ENCODE measurements at regions not wholly inside any gene's neighbourhood (a gene's known extent, or its start where the extent isn't known, plus 50 kb on each side); places are given as distances from the start of the nearest gene placed in this dataset.

DNA sequence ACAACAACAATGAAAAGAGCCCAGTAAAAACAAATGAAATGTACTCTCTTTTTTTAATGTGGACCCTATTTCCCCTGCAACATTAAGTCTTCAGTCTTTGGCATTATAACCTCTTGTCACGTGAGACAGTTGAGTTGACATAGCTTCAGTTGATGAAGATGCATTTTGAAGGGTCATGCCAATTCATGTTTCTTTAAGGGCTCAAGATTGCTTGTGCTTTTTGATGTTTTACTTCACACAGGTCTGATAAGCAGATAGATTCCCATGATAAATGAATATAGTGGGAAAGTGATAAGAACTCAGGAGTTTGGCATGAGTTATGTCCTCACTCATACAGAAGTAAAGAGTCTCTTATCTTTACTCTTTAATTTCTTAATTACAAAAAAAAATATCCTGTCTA lies 229.4 kb downstream of the SNCAIP start:
- BruUV-seq (replicated peaks): no TSS peak
- Histone ChIP-seq H3K4me2 (ENCODE audit: insufficient read depth, low read length) (no peak overlapping the region), H3K79me2 (ENCODE audit: control insufficient read depth, insufficient read depth, low read length) (no peaks in the 10 kb centered on the region), H3K4me1 (replicated peaks in 1 of 2; ENCODE audit: control insufficient read depth in 2 of 2, insufficient read depth in 2 of 2, low read length in 2 of 2) (no peaks in the 10 kb centered on the region), H3K9ac (ENCODE audit: insufficient read depth in 1 of 2, low read depth in 2 of 2, low read length in 2 of 2) (no peak overlapping the region), H4K20me1 (replicated peaks; ENCODE audit: control insufficient read depth, insufficient read depth, low read length) (no peaks in the 10 kb centered on the region), H3K27ac (ENCODE audit: extremely low read depth, low read depth, low read length) (no peak overlapping the region), H3K27me3 (ENCODE audit: control insufficient read depth in 2 of 2, insufficient read depth in 2 of 2, low read length in 2 of 2) (no peaks in the 10 kb centered on the region), H3K9me1 (ENCODE audit: control insufficient read depth, insufficient read depth, low read length) (no peaks in the 10 kb centered on the region), H3K36me3 (ENCODE audit: control insufficient read depth, insufficient read depth, low read length) (no peaks in the 10 kb centered on the region), H2AFZ (ENCODE audit: low read depth, low read length) (no peak overlapping the region), H3K4me3 (no peak overlapping the region), H3K9me3 (replicated peaks; ENCODE audit: control insufficient read depth, insufficient read depth, low read depth, low read length) (no peaks in the 10 kb centered on the region)
- in situ Hi-C loops (cut with MboI): no loop called here
- FAIRE-seq: no peak
- no peak for DNase-seq (ENCODE audit: extremely low read depth in 1 of 4, low spot score in 3 of 4)
- no peak for ATAC-seq
- intact Hi-C loops (cut with micrococcal nuclease): no loop called here
- ChIA-PET CTCF (ENCODE audit: low intra/inter-chr PET ratio) (no interaction called here), POLR2A (no interaction called here)
- 0% methylated on average over 1 of the region's 1 CpG for WGBS (ENCODE audit: insufficient coverage, low coverage, missing lambda C conversion rate)
- no peak for TF ChIP-seq ZNF518B (CRISPR knock-in tag; IDR thresholded peaks at IDR 0.05)

- CTCF ChIA-PET (ENCODE audit: low intra/inter-chr PET ratio): no interaction called here
- H4K20me1 ChIP-seq (replicated peaks; ENCODE audit: control insufficient read depth, insufficient read depth, low read length): no peaks in the 10 kb centered on the region
- no peak overlapping the region for H3K9ac ChIP-seq (ENCODE audit: insufficient read depth in 1 of 2, low read depth in 2 of 2, low read length in 2 of 2)
- no peak for ATAC-seq
- no peak for DNase-seq (ENCODE audit: extremely low read depth in 1 of 4, low spot score in 3 of 4)
- no peaks in the 10 kb centered on the region for H3K36me3 ChIP-seq (ENCODE audit: control insufficient read depth, insufficient read depth, low read length)
- H3K4me1 ChIP-seq (replicated peaks in 1 of 2; ENCODE audit: control insufficient read depth in 2 of 2, insufficient read depth in 2 of 2, low read length in 2 of 2): no peaks in the 10 kb centered on the region
- no peak overlapping the region for H3K4me2 ChIP-seq (ENCODE audit: insufficient read depth, low read length)
- H3K9me3 ChIP-seq (replicated peaks; ENCODE audit: control insufficient read depth, insufficient read depth, low read depth, low read length): no peaks in the 10 kb centered on the region
- H3K79me2 ChIP-seq (ENCODE audit: control insufficient read depth, insufficient read depth, low read length): no peaks in the 10 kb centered on the region
- BruUV-seq (replicated peaks): no TSS peak
- 2% methylated on average over 3 of the region's 3 CpGs for WGBS (ENCODE audit: insufficient coverage, low coverage, missing lambda C conversion rate)
- H3K9me1 ChIP-seq (ENCODE audit: control insufficient read depth, insufficient read depth, low read length): no peaks in the 10 kb centered on the region
- no peaks in the 10 kb centered on the region for H3K27me3 ChIP-seq (ENCODE audit: control insufficient read depth in 2 of 2, insufficient read depth in 2 of 2, low read length in 2 of 2)
- POLR2A ChIA-PET: no interaction called here
- FAIRE-seq: no peak
- in situ Hi-C loops (cut with MboI) (no loop called here), intact Hi-C loops (cut with micrococcal nuclease) (no loop called here)
- no peak for TF ChIP-seq POLR2B (IDR thresholded peaks at IDR 0.05; ENCODE audit: low read depth, partially characterized antibody)
- TF ChIP-seq ZNF586 (CRISPR knock-in tag; conservative IDR thresholded peaks at IDR 0.05): no peak
- TF ChIP-seq, protein P1, sequence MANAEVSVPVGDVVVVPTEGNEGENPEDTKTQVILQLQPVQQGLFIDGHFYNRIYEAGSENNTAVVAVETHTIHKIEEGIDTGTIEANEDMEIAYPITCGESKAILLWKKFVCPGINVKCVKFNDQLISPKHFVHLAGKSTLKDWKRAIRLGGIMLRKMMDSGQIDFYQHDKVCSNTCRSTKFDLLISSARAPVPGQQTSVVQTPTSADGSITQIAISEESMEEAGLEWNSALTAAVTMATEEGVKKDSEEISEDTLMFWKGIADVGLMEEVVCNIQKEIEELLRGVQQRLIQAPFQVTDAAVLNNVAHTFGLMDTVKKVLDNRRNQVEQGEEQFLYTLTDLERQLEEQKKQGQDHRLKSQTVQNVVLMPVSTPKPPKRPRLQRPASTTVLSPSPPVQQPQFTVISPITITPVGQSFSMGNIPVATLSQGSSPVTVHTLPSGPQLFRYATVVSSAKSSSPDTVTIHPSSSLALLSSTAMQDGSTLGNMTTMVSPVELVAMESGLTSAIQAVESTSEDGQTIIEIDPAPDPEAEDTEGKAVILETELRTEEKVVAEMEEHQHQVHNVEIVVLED (CRISPR knock-in tag; IDR thresholded peaks at IDR 0.05): no peak
- no peak for TF ChIP-seq ZNF41 (CRISPR knock-in tag; conservative IDR thresholded peaks at IDR 0.05)
- no peak overlapping the region for H3K27ac ChIP-seq (ENCODE audit: extremely low read depth, low read depth, low read length)
- no peak overlapping the region for H3K4me3 ChIP-seq
- no peak overlapping the region for H2AFZ ChIP-seq (ENCODE audit: low read depth, low read length)
These were observed 228.9 kb upstream of the SNX2 start for GRCh38 chr5:122545986-122546385.
